ENCODE measurements at regions not wholly inside any gene's neighbourhood (a gene's known extent, or its start where the extent isn't known, plus 50 kb on each side); places are given as distances from the start of the nearest gene placed in this dataset.

- Histone ChIP-seq H3K4me1 (ENCODE audit: control insufficient read depth, insufficient read depth, low read length, unreplicated experiment) (no peaks in the 10 kb centered on the region), H3K27me3 (ENCODE audit: insufficient read depth, low read length) (no peaks in the 10 kb centered on the region), H3K27ac (ENCODE audit: low read depth, low read length) (no peak overlapping the region), H3K4me3 (ENCODE audit: low read depth, low read length) (no peak overlapping the region), H3K79me2 (ENCODE audit: control insufficient read depth, insufficient read depth, low read length, unreplicated experiment) (no peaks in the 10 kb centered on the region), H3K36me3 (ENCODE audit: insufficient read depth, low read length) (no peaks in the 10 kb centered on the region), H2AFZ (ENCODE audit: low read length, unreplicated experiment) (no peak overlapping the region)
Observed at GRCh38 chr4:96755569-96756484, 915.9 kb downstream of the PDHA2 start.

GRCh38 chr4:96756584-96756983, 916.7 kb downstream of the PDHA2 start:
- Histone ChIP-seq H3K4me3 (ENCODE audit: low read depth, low read length) (no peak overlapping the region), H2AFZ (ENCODE audit: low read length, unreplicated experiment) (no peak overlapping the region), H3K27me3 (ENCODE audit: insufficient read depth, low read length) (no peaks in the 10 kb centered on the region), H3K27ac (ENCODE audit: low read depth, low read length) (no peak overlapping the region), H3K36me3 (ENCODE audit: insufficient read depth, low read length) (no peaks in the 10 kb centered on the region), H3K4me1 (ENCODE audit: control insufficient read depth, insufficient read depth, low read length, unreplicated experiment) (no peaks in the 10 kb centered on the region), H3K79me2 (ENCODE audit: control insufficient read depth, insufficient read depth, low read length, unreplicated experiment) (no peaks in the 10 kb centered on the region)

- H3K79me2 ChIP-seq (ENCODE audit: control insufficient read depth, insufficient read depth, low read length, unreplicated experiment) = no peaks in the 10 kb centered on the region
- H2AFZ ChIP-seq (ENCODE audit: low read length, unreplicated experiment) = no peak overlapping the region
- H3K27me3 ChIP-seq (ENCODE audit: insufficient read depth, low read length) = no peaks in the 10 kb centered on the region
- no peaks in the 10 kb centered on the region for H3K4me1 ChIP-seq (ENCODE audit: control insufficient read depth, insufficient read depth, low read length, unreplicated experiment)
- no peaks in the 10 kb centered on the region for H3K36me3 ChIP-seq (ENCODE audit: insufficient read depth, low read length)
- H3K4me3 ChIP-seq (ENCODE audit: low read depth, low read length) = no peak overlapping the region
- H3K27ac ChIP-seq (ENCODE audit: low read depth, low read length) = no peak overlapping the region
Observed at GRCh38 chr4:96763546-96763945, 923.7 kb downstream of the PDHA2 start.

GRCh38 chr4:96766359-96766758, 926.5 kb downstream of the PDHA2 start:
- Histone ChIP-seq H3K79me2 (ENCODE audit: control insufficient read depth, insufficient read depth, low read length, unreplicated experiment) (no peaks in the 10 kb centered on the region), H3K4me3 (ENCODE audit: low read depth, low read length) (no peak overlapping the region), H3K4me1 (ENCODE audit: control insufficient read depth, insufficient read depth, low read length, unreplicated experiment) (no peaks in the 10 kb centered on the region), H3K27ac (ENCODE audit: low read depth, low read length) (no peak overlapping the region), H3K27me3 (ENCODE audit: insufficient read depth, low read length) (no peaks in the 10 kb centered on the region), H3K36me3 (ENCODE audit: insufficient read depth, low read length) (no peaks in the 10 kb centered on the region), H2AFZ (ENCODE audit: low read length, unreplicated experiment) (no peak overlapping the region)

- Histone ChIP-seq H3K4me1 (ENCODE audit: control insufficient read depth, insufficient read depth, low read length, unreplicated experiment) (no peaks in the 10 kb centered on the region), H3K36me3 (ENCODE audit: insufficient read depth, low read length) (no peaks in the 10 kb centered on the region), H3K4me3 (ENCODE audit: low read depth, low read length) (no peak overlapping the region), H2AFZ (ENCODE audit: low read length, unreplicated experiment) (no peak overlapping the region), H3K27ac (ENCODE audit: low read depth, low read length) (no peak overlapping the region), H3K79me2 (ENCODE audit: control insufficient read depth, insufficient read depth, low read length, unreplicated experiment) (no peaks in the 10 kb centered on the region), H3K27me3 (ENCODE audit: insufficient read depth, low read length) (no peaks in the 10 kb centered on the region)
Observed at GRCh38 chr4:96767815-96768480, 928.1 kb downstream of the PDHA2 start.

GRCh38 chr4:96775501-96775900, 935.6 kb downstream of the PDHA2 start:
- H3K36me3 ChIP-seq (ENCODE audit: insufficient read depth, low read length) = no peaks in the 10 kb centered on the region
- H2AFZ ChIP-seq (ENCODE audit: low read length, unreplicated experiment) = no peak overlapping the region
- no peaks in the 10 kb centered on the region for H3K79me2 ChIP-seq (ENCODE audit: control insufficient read depth, insufficient read depth, low read length, unreplicated experiment)
- H3K27me3 ChIP-seq (ENCODE audit: insufficient read depth, low read length) = no peaks in the 10 kb centered on the region
- H3K27ac ChIP-seq (ENCODE audit: low read depth, low read length) = no peak overlapping the region
- no peak overlapping the region for H3K4me3 ChIP-seq (ENCODE audit: low read depth, low read length)
- no peaks in the 10 kb centered on the region for H3K4me1 ChIP-seq (ENCODE audit: control insufficient read depth, insufficient read depth, low read length, unreplicated experiment)

GRCh38 chr4:96776920-96777527, 937.1 kb downstream of the PDHA2 start:
- Histone ChIP-seq H3K27me3 (ENCODE audit: insufficient read depth, low read length) (no peaks in the 10 kb centered on the region), H3K4me3 (ENCODE audit: low read depth, low read length) (no peak overlapping the region), H3K4me1 (ENCODE audit: control insufficient read depth, insufficient read depth, low read length, unreplicated experiment) (no peaks in the 10 kb centered on the region), H2AFZ (ENCODE audit: low read length, unreplicated experiment) (no peak overlapping the region), H3K79me2 (ENCODE audit: control insufficient read depth, insufficient read depth, low read length, unreplicated experiment) (no peaks in the 10 kb centered on the region), H3K36me3 (ENCODE audit: insufficient read depth, low read length) (no peaks in the 10 kb centered on the region), H3K27ac (ENCODE audit: low read depth, low read length) (no peak overlapping the region)

GRCh38 chr4:96784336-96784735, 944.4 kb downstream of the PDHA2 start:
- Histone ChIP-seq H3K36me3 (ENCODE audit: insufficient read depth, low read length) (no peaks in the 10 kb centered on the region), H3K27ac (ENCODE audit: low read depth, low read length) (no peak overlapping the region), H2AFZ (ENCODE audit: low read length, unreplicated experiment) (no peak overlapping the region)

GRCh38 chr4:96786306-96786705, 946.4 kb downstream of the PDHA2 start:
- H3K27me3 ChIP-seq (ENCODE audit: insufficient read depth, low read length) = no peaks in the 10 kb centered on the region
- H3K4me1 ChIP-seq (ENCODE audit: control insufficient read depth, insufficient read depth, low read length, unreplicated experiment) = no peaks in the 10 kb centered on the region
- H3K36me3 ChIP-seq (ENCODE audit: insufficient read depth, low read length) = no peaks in the 10 kb centered on the region
- no peak overlapping the region for H3K27ac ChIP-seq (ENCODE audit: low read depth, low read length)
- H3K4me3 ChIP-seq (ENCODE audit: low read depth, low read length) = no peak overlapping the region
- H2AFZ ChIP-seq (ENCODE audit: low read length, unreplicated experiment) = no peak overlapping the region
- no peaks in the 10 kb centered on the region for H3K79me2 ChIP-seq (ENCODE audit: control insufficient read depth, insufficient read depth, low read length, unreplicated experiment)

More at GRCh38 chr4:96784336-96784735, 944.4 kb downstream of the PDHA2 start:
- Histone ChIP-seq H3K4me3 (ENCODE audit: low read depth, low read length) (no peak overlapping the region), H3K27me3 (ENCODE audit: insufficient read depth, low read length) (no peaks in the 10 kb centered on the region), H3K79me2 (ENCODE audit: control insufficient read depth, insufficient read depth, low read length, unreplicated experiment) (no peaks in the 10 kb centered on the region), H3K4me1 (ENCODE audit: control insufficient read depth, insufficient read depth, low read length, unreplicated experiment) (no peaks in the 10 kb centered on the region)

GRCh38 chr4:96787766-96788165, 947.9 kb downstream of the PDHA2 start:
- H3K27me3 ChIP-seq (ENCODE audit: insufficient read depth, low read length) = no peaks in the 10 kb centered on the region
- H3K36me3 ChIP-seq (ENCODE audit: insufficient read depth, low read length) = no peaks in the 10 kb centered on the region
- H2AFZ ChIP-seq (ENCODE audit: low read length, unreplicated experiment) = no peak overlapping the region
- H3K4me3 ChIP-seq (ENCODE audit: low read depth, low read length) = no peak overlapping the region
- no peaks in the 10 kb centered on the region for H3K4me1 ChIP-seq (ENCODE audit: control insufficient read depth, insufficient read depth, low read length, unreplicated experiment)
- H3K27ac ChIP-seq (ENCODE audit: low read depth, low read length) = no peak overlapping the region
- no peaks in the 10 kb centered on the region for H3K79me2 ChIP-seq (ENCODE audit: control insufficient read depth, insufficient read depth, low read length, unreplicated experiment)
